ENCODE measurements at regions not wholly inside any gene's neighbourhood (a gene's known extent, or its start where the extent isn't known, plus 50 kb on each side); places are given as distances from the start of the nearest gene placed in this dataset.
"Not testable (repeated sequence)": the region's sequence is repeated elsewhere in the genome, so short reads cannot be mapped to it uniquely, and the experiment has no call there.

DNA sequence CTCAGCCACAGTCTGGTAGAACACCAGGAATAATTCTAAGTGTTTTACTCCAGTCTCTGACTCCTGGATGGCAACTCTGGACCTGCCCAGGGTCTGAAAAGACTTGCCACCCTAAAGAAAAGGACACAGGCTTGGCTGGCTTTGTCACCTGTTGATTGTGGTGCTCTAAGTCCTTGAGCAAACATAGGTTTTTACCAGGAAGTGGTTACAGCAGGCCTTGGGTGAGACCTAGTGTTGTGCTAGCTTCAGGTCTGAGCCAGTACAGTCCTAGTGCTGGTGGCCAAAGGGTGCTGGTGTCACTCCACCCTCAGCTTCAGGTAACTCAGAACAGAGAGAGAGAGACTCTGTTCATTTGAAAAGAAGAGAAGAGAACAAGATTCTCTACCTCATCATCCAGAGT lies 1239.4 kb upstream of the CRIM1 start:
- no peak overlapping the region for H3K4me3 ChIP-seq (ENCODE audit: low read depth, low read length)
- no peaks in the 10 kb centered on the region for H3K4me1 ChIP-seq
- no peak for TF ChIP-seq CTCF (IDR thresholded peaks at IDR 0.05; ENCODE audit: low read depth, low read length)
- H3K27me3 ChIP-seq = no peaks in the 10 kb centered on the region
- H3K9me3 ChIP-seq = no peaks in the 10 kb centered on the region
- H3K36me3 ChIP-seq = no peaks in the 10 kb centered on the region
- no peak for DNase-seq

DNA sequence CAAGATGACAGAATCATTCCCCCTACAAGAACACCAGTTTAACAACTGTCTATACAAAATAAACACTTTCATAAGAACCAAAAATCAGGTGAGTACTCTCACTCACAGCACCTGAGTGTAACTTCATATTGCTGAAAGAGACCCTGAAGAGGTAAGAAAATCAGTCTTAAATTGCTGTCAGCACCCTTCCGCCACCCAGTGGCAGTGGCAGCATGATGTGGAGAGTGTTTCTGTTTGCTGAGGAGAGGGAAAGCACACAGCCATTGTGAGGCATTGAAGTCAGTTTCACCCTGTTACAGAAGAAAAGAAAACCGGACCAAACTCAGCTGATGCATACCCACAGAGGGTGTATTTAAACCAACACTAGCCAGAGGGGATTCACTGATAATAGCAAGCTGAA lies 1240.8 kb upstream of the CRIM1 start:
- no peaks in the 10 kb centered on the region for H3K36me3 ChIP-seq
- H3K4me3 ChIP-seq (ENCODE audit: low read depth, low read length) = no peak overlapping the region
- peak; percentile 50 for TF ChIP-seq CTCF (IDR thresholded peaks at IDR 0.05; ENCODE audit: low read depth, low read length)
- peak; percentile 30 for DNase-seq
- H3K9me3 ChIP-seq = no peaks in the 10 kb centered on the region
- H3K27me3 ChIP-seq = no peaks in the 10 kb centered on the region
- no peaks in the 10 kb centered on the region for H3K4me1 ChIP-seq

DNA sequence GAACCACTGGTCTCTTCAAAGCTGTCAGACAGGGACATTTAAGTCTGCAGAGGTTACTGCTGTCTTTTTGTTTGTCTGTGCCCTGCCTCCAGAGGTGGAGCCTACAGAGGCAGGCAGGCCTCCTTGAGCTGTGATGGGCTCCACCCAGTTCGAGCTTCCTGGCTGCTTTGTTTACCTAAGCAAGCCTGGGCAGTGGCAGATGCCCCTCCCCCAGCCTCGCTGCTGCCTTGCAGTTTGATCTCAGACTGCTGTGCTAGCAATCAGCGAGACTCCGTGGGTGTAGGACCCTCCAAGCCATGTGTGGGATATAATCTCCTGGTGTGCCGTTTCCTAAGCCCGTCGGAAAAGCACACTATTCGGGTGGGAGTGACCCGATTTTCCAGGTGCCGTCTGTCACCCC lies 1243.2 kb upstream of the CRIM1 start:
- H3K36me3 ChIP-seq; H3K27me3 ChIP-seq; DNase-seq; H3K9me3 ChIP-seq; H3K4me3 ChIP-seq (ENCODE audit: low read depth, low read length); H3K4me1 ChIP-seq: not testable (repeated sequence)

DNA sequence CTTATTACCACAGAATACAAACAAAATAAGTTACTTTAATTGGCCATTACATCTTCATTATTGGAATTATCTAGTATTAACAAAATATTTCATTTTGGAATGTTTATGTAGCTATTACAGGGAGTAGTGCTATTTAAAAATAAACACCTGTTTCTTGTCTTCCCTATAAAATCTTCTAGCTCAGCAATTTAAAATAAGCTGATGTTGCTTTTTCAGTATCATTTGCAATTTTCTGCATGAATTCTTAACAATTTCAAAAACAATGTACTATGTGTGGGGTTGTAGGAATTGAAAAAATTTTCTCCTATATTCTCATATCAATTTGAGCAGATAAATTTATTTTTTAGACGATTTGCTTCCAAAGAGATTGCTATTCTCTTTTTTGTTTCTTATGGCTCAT lies 1251.3 kb upstream of the CRIM1 start:
- Histone ChIP-seq H3K9me3 (no peaks in the 10 kb centered on the region), H3K27me3 (no peaks in the 10 kb centered on the region), H3K4me1 (no peaks in the 10 kb centered on the region), H3K4me3 (ENCODE audit: low read depth, low read length) (no peak overlapping the region), H3K36me3 (no peaks in the 10 kb centered on the region)
- DNase-seq = no peak
- no peak for TF ChIP-seq CTCF (IDR thresholded peaks at IDR 0.05; ENCODE audit: low read depth, low read length)

- Histone ChIP-seq H3K36me3 (no peaks in the 10 kb centered on the region), H3K4me3 (ENCODE audit: low read depth, low read length) (no peak overlapping the region), H3K27me3 (no peaks in the 10 kb centered on the region), H3K9me3 (no peaks in the 10 kb centered on the region), H3K4me1 (no peaks in the 10 kb centered on the region)
- TF ChIP-seq CTCF (IDR thresholded peaks at IDR 0.05; ENCODE audit: low read depth, low read length) = no peak
- DNase-seq = no peak
Observed at GRCh38 chr2:35099342-35099741, 1256.2 kb upstream of the CRIM1 start.

GRCh38 chr2:35082072-35082471 lies 1273.5 kb upstream of the CRIM1 start:
- no peak overlapping the region for H3K4me3 ChIP-seq (ENCODE audit: low read depth, low read length)
- H3K4me1 ChIP-seq = peaks cover 8% of the 10 kb centered on the region
- H3K36me3 ChIP-seq = no peaks in the 10 kb centered on the region
- H3K9me3 ChIP-seq = no peaks in the 10 kb centered on the region
- TF ChIP-seq CTCF (IDR thresholded peaks at IDR 0.05; ENCODE audit: low read depth, low read length) = no peak
- DNase-seq = no peak
- H3K27me3 ChIP-seq = no peaks in the 10 kb centered on the region

- H3K4me1 ChIP-seq = peaks cover 11% of the 10 kb centered on the region
- no peaks in the 10 kb centered on the region for H3K27me3 ChIP-seq
- DNase-seq = no peak
- no peak for TF ChIP-seq CTCF (IDR thresholded peaks at IDR 0.05; ENCODE audit: low read depth, low read length)
- no peak overlapping the region for H3K4me3 ChIP-seq (ENCODE audit: low read depth, low read length)
- no peaks in the 10 kb centered on the region for H3K9me3 ChIP-seq
- no peaks in the 10 kb centered on the region for H3K36me3 ChIP-seq
Observed at GRCh38 chr2:35081622-35082015, 1274.0 kb upstream of the CRIM1 start.
